Stimulated activated CD4-positive, alpha-beta T cell treated with anti-CD3 and anti-CD28 coated beads, Interleukin-15, amount 100 ng/mL, for 1 hour (primary cell): ENCODE measurements at regions not wholly inside any gene's neighbourhood (a gene's known extent, or its start where the extent isn't known, plus 50 kb on each side); places are given as distances from the start of the nearest gene placed in this dataset.

ENCODE experiments used
- DNase-seq, 2 donors: peaks; one replicate each; pipeline ENCODE4 v3.0.0-alpha.2; 2020; ENCODE audit warnings: low read depth in 1 of 2, low spot score in 1 of 2

GRCh38 chr10:10307036-10307435 lies 710.6 kb upstream of the CELF2 start:
- no peak for DNase-seq

- DNase-seq = no peak
Measured at GRCh38 chr10:10307551-10307950, 710.1 kb upstream of the CELF2 start.

GRCh38 chr10:10310498-10310897 lies 707.2 kb upstream of the CELF2 start:
- no peak for DNase-seq

GRCh38 chr10:10311966-10312365 lies 705.7 kb upstream of the CELF2 start:
- DNase-seq = no peak

- DNase-seq = no peak
Measured at GRCh38 chr10:10313149-10313835, 704.4 kb upstream of the CELF2 start.

- no peak for DNase-seq
Measured at GRCh38 chr10:10314626-10315025, 703.0 kb upstream of the CELF2 start.

- no peak for DNase-seq
Measured at GRCh38 chr10:10315989-10316388, 701.7 kb upstream of the CELF2 start.

- no peak for DNase-seq
Measured at GRCh38 chr10:10317151-10317550, 700.5 kb upstream of the CELF2 start.

- DNase-seq = no peak
Measured at GRCh38 chr10:10318856-10319255, 698.8 kb upstream of the CELF2 start.

- DNase-seq = no peak
Measured at GRCh38 chr10:10320956-10321355, 696.7 kb upstream of the CELF2 start.

GRCh38 chr10:10326116-10326515 lies 691.6 kb upstream of the CELF2 start:
- no peak for DNase-seq

- no peak for DNase-seq
Measured at GRCh38 chr10:10327934-10328333, 689.7 kb upstream of the CELF2 start.

GRCh38 chr10:10330418-10330817 lies 687.3 kb upstream of the CELF2 start:
- no peak for DNase-seq

GRCh38 chr10:10332786-10333185 lies 684.9 kb upstream of the CELF2 start:
- DNase-seq = no peak

- no peak for DNase-seq
Measured at GRCh38 chr10:10333622-10334021, 684.0 kb upstream of the CELF2 start.

- DNase-seq = no peak
Measured at GRCh38 chr10:10338339-10338738, 679.3 kb upstream of the CELF2 start.

- DNase-seq = no peak
Measured at GRCh38 chr10:10346390-10347150, 671.1 kb upstream of the CELF2 start.

- no peak for DNase-seq
Measured at GRCh38 chr10:10350050-10350449, 667.6 kb upstream of the CELF2 start.

- DNase-seq = no peak
Measured at GRCh38 chr10:10351451-10351850, 666.2 kb upstream of the CELF2 start.

- DNase-seq = no peak
Measured at GRCh38 chr10:10353326-10353868, 664.3 kb upstream of the CELF2 start.

GRCh38 chr10:10359263-10359662 lies 658.4 kb upstream of the CELF2 start:
- DNase-seq = no peak

GRCh38 chr10:10361301-10361885 lies 656.3 kb upstream of the CELF2 start:
- DNase-seq = no peak
